RWPE1 (cell line): ENCODE measurements at regions not wholly inside any gene's neighbourhood (a gene's known extent, or its start where the extent isn't known, plus 50 kb on each side); places are given as distances from the start of the nearest gene placed in this dataset.

Source experiments
- CTCF ChIA-PET: fragments of 350-600 bp; sonication (Branson Sonifier 250); formaldehyde crosslinking; extraction: SDS; loops from one replicate; lab custom pipeline; 2021; lab: Yijun Ruan, JAX
- POLR2A ChIA-PET: fragments of 400-600 bp; formaldehyde crosslinking; extraction: SDS; loops from one replicate; lab custom pipeline; 2020; ENCODE audit warnings: antibody characterized with exemption; ENCODE audit not compliant: low non-redundant PET; lab: Yijun Ruan, JAX
- DNase-seq: peaks from one replicate; pipeline ENCODE4 v3.0.0; 2012; ENCODE audit warnings: low spot score
- H3K27ac ChIP-seq: fragments of 450-650 bp; 2 replicates; pipeline ENCODE4 v1.5.1; 2017
- TF ChIP-seq, protein P1 (sequence below): fragments of 450-650 bp; conservative IDR thresholded peaks from 2 replicates; pipeline ENCODE4 v1.5.1; 2017; ENCODE audit warnings: low read depth, mild to moderate bottlenecking

DNA sequence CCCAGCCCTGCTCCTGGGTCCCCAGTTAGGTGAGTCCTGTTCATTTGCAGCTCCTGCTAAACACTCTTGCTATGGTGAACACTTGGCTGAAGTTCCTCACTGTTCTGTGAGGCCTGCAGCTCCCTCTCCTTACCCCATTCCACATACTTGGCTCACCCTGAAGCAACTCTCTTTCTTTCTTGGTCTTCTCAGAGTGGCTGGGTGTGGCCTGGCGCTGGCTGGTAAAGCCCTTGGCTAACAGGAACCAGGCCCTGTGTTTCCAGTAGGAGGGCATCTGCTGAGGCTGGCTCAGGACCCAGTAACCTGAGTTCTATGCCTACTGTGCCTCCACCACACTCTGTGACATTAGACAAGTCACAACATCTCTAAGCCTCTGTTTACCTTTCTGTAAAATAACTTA lies 53.1 kb upstream of the COL13A1 start:
- ChIA-PET CTCF (interaction anchor here (0.6 to 1.7 kb wide), 3 partner anchors 8 to 166 kb away, joined by 3 to 4 read pairs (median 3); no protein-coding TSS in a partner anchor), POLR2A (no interaction called here)
- TF ChIP-seq, protein P1, sequence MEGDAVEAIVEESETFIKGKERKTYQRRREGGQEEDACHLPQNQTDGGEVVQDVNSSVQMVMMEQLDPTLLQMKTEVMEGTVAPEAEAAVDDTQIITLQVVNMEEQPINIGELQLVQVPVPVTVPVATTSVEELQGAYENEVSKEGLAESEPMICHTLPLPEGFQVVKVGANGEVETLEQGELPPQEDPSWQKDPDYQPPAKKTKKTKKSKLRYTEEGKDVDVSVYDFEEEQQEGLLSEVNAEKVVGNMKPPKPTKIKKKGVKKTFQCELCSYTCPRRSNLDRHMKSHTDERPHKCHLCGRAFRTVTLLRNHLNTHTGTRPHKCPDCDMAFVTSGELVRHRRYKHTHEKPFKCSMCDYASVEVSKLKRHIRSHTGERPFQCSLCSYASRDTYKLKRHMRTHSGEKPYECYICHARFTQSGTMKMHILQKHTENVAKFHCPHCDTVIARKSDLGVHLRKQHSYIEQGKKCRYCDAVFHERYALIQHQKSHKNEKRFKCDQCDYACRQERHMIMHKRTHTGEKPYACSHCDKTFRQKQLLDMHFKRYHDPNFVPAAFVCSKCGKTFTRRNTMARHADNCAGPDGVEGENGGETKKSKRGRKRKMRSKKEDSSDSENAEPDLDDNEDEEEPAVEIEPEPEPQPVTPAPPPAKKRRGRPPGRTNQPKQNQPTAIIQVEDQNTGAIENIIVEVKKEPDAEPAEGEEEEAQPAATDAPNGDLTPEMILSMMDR, result no peak
- no peak for DNase-seq
- H3K27ac ChIP-seq, result no peak overlapping the region

DNA sequence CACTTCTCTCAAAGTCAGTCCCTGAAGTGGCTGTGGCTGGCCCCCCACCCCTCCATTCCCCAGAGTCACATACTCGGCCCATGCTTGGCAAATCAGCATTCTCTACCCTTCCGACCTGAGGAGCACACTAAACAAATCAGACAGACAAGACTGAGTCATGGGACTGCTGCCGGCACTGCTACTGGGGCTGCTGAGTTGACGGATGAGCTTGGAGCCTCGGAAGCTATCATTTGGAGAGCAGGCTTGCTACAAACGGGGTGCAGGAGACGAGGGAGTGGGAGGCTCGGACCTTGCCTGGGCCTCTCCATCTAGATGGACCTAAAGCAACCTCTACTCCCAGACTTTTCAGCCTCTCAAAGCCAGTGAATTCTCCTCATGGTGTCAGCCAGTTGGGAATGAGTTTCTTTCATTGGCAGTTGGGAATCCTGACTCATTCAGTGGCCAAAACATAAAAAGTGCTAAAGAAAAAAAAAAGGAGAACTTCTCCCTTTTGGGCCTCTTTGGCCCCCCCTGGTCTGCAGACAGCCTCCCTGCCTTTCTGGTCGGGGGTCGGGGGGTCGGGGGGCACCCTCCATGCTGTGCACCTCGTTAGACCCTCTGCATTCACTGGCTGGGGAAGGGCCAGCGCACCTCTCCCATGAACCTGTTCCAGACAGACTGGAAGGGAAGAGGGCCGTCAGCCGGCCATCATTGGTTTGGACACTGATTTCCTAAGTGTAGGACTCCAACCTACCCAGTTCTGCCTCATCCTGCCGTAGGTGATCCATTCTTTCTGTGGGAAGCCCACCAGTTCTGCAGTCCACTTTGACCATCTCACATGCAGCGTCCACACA lies 52.3 kb upstream of the COL13A1 start:
- TF ChIP-seq, protein P1, result no peak
- H3K27ac ChIP-seq, result no peak overlapping the region
- DNase-seq, result no peak
- CTCF ChIA-PET, result interaction anchor here (1.7 kb wide), 1 partner anchor 165 kb away, joined by 4 read pairs; no protein-coding TSS in a partner anchor
- POLR2A ChIA-PET, result no interaction called here

DNA sequence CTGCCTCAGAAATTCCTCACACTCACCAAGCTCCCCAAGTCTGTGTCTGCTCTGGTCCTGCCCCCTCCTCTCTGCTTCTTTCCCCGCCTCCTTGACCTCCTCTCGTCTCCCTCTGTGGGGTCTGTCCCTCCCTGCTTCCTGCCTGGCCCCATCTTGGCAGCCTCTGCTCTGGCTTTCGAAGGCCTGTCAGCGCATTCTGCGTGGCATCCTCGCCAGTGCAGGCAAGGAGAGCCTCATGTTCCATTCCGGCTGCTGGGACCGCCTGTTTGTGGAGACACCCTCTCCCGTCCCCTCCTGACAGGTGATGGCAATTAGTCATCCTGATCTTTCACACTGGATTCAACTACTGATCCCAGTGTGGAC lies 51.7 kb upstream of the COL13A1 start:
- TF ChIP-seq, protein P1, result no peak
- H3K27ac ChIP-seq, result no peak overlapping the region
- POLR2A ChIA-PET, result no interaction called here
- DNase-seq, result no peak
- CTCF ChIA-PET, result no interaction called here

DNA sequence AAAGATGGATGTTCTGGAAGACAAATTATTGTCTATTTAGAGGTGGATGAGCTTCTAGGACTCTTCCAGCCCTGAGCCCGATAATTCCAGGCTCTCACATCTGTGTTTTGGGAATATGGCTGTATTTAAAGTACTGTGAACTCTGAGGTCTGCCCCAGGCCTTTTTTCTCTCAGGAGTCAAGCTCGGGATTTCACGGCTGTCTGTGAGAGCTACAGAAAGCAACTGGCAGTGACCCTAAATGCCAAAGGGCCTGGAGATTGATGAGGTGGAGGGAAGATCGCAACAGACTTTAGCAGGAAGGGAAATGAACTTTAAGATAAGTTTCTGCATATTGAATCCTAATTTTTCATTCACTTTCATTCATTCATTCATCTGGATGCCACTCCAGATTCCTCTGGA lies 51.0 kb upstream of the COL13A1 start:
- TF ChIP-seq, protein P1, result no peak
- DNase-seq, result no peak
- POLR2A ChIA-PET, result no interaction called here
- H3K27ac ChIP-seq, result no peak overlapping the region
- CTCF ChIA-PET, result interaction anchor here (0.6 to 1.1 kb wide), 3 partner anchors 39 to 200 kb away, joined by 3 to 6 read pairs (median 5); no protein-coding TSS in a partner anchor

DNA sequence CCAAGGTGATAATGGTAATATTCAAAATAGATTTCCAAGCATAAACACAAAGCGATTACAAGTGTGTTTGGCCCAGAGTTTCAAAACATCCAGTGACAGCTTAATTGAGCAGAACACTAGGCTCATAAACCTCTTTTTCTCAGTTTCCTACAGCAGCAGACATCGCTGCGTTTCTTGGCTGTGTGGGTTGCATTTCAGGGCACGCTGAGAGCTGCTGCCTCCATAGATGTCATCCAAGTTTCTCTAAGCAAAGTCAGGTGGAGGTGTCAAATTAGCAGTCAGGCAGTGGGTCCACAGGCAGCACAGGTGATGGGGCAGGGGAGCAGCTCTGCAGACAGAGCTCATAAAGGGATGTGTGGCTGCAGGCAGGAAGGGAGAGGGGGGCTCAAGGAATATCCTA lies 50.5 kb upstream of the COL13A1 start:
- TF ChIP-seq, protein P1, result no peak
- CTCF ChIA-PET, result interaction anchor here (0.6 to 1.1 kb wide), 3 partner anchors 38 to 200 kb away, joined by 3 to 6 read pairs (median 5); no protein-coding TSS in a partner anchor
- POLR2A ChIA-PET, result no interaction called here
- DNase-seq, result no peak
- no peak overlapping the region for H3K27ac ChIP-seq
